Suprapubic skin (tissue), 4 donors: ENCODE measurements at regions not wholly inside any gene's neighbourhood (a gene's known extent, or its start where the extent isn't known, plus 50 kb on each side); places are given as distances from the start of the nearest gene placed in this dataset.

Experiments
- DNase-seq, 2 donors: peaks; one replicate each; pipeline ENCODE4 v3.0.0-alpha.2; 2019; ENCODE audit warnings: low spot score in 2 of 2
- H3K27ac ChIP-seq: fragments of 200-600 bp; sonication (generic); one replicate; pipeline ENCODE4 v1.5.1; 2019
- H3K27me3 ChIP-seq: fragments of 200-600 bp; sonication (generic); one replicate; pipeline ENCODE4 v1.5.1; 2019
- H3K36me3 ChIP-seq: fragments of 200-600 bp; sonication (generic); one replicate; pipeline ENCODE4 v1.5.1; 2019
- H3K4me1 ChIP-seq: fragments of 200-600 bp; sonication (generic); one replicate; pipeline ENCODE4 v1.5.1; 2019
- H3K4me3 ChIP-seq: fragments of 200-600 bp; sonication (generic); one replicate; pipeline ENCODE4 v1.5.1; 2019; ENCODE audit warnings: mild to moderate bottlenecking
- H3K9me3 ChIP-seq: fragments of 200-600 bp; sonication (generic); one replicate; pipeline ENCODE4 v1.5.1; 2019
- CTCF ChIP-seq, 2 donors: fragments of 200-600 bp in 1 of 2; fragments of 450-650 bp in 1 of 2; sonication (generic) in 1 of 2; IDR thresholded peaks; one replicate each; pipeline ENCODE4 v1.5.1; 2016 to 2019; ENCODE audit warnings: antibody characterized with exemption in 2 of 2, mild to moderate bottlenecking in 1 of 2, moderate library complexity in 1 of 2
- EP300 ChIP-seq: sonication (generic); formaldehyde crosslinking; IDR thresholded peaks from one replicate; pipeline ENCODE4 v1.6.1; 2017; ENCODE audit warnings: antibody characterized with exemption
- POLR2A ChIP-seq, 2 donors: fragments of 450-650 bp; IDR thresholded peaks; one replicate each; pipeline ENCODE4 v1.6.1; 2017; ENCODE audit warnings: antibody characterized with exemption in 2 of 2, mild to moderate bottlenecking in 2 of 2, moderate library complexity in 2 of 2
- POLR2AphosphoS5 ChIP-seq, 3 donors: sonication (generic); formaldehyde crosslinking; IDR thresholded peaks; one replicate each; pipeline ENCODE4 v1.6.1; 2017; ENCODE audit warnings: antibody characterized with exemption in 3 of 3
- WGBS: methylation state at CpG from one replicate; pipeline ENCODE4 v1.1.5; 2018; 5-methylcytosine and 5-hydroxymethylcytosine counted together

DNA sequence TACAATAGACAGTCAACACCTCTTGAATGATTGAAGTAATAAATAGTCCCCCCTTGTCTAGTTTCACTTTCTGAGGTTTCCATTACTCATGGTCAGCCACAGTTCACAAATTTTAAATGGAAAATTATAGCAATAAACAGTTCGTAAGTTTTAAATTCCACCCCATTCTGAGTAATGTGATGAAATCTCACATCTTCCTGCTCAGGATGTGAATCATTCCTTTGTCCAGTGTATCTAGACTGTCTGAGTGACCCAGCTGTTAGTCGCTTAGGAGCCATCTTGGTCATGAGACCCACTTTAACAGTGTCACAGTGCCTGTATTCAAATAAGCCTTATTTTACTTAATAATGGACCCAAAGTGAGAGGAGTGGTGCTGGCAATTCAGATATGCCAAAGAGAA, 311.6 kb upstream of the PRR16 start:
- H3K27me3 ChIP-seq = no peaks in the 10 kb centered on the region
- H3K36me3 ChIP-seq = no peaks in the 10 kb centered on the region
- no peak for DNase-seq
- no peak overlapping the region for H3K27ac ChIP-seq
- no peak overlapping the region for H3K4me3 ChIP-seq
- 71% methylated on average over 2 of the region's 2 CpGs for WGBS
- no peaks in the 10 kb centered on the region for H3K9me3 ChIP-seq
- no peaks in the 10 kb centered on the region for H3K4me1 ChIP-seq
- no peak for TF ChIP-seq CTCF (IDR thresholded peaks at IDR 0.05)
- no peak for TF ChIP-seq POLR2AphosphoS5 (IDR thresholded peaks at IDR 0.05)
- TF ChIP-seq EP300 = no peak

DNA sequence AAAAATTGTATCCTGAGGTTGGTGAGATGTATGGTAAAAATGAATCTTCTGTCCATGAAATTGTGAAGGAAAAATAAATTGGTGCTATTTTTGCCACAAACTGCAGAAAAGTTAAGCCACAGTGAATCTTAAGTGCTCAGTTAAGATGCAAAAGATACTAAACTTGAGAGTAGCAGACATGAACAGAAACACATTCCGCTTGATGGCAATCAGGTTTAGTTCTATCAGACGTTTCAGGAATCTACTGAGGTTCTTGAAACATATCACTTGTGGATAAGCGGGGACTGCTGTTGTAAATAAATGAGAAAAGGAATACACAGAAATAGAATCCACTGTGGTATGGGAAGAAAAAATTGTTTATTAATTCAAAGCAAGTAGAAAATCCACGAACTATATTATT, 311.2 kb upstream of the PRR16 start:
- Histone ChIP-seq H3K27me3 (no peaks in the 10 kb centered on the region), H3K27ac (no peak overlapping the region), H3K9me3 (no peaks in the 10 kb centered on the region), H3K4me3 (no peak overlapping the region), H3K36me3 (no peaks in the 10 kb centered on the region), H3K4me1 (no peaks in the 10 kb centered on the region)
- DNase-seq = no peak
- WGBS = 82% methylated on average over 4 of the region's 4 CpGs
- TF ChIP-seq POLR2AphosphoS5 (IDR thresholded peaks at IDR 0.05) (no peak), POLR2A (IDR thresholded peaks at IDR 0.05) (no peak), EP300 (no peak), CTCF (IDR thresholded peaks at IDR 0.05) (no peak)

DNA sequence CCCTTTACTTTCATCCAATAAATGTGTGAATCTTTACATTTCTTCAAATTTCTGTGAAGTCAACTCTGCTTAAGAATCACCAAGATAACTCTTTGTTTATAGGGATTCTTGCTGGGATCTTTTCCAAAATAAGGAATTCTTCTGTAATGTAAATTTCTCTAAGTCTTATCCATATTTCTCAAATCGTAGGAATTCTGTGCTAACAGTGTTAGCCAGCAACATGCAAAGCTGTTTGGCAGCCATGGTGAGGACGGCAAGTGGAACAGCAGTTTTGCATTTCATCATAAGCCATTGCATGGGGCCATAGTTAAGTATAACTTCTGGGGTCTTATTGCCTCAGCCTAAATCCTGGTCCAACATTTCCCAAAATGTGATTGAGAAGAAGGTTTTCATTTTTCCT, 310.5 kb upstream of the PRR16 start:
- no peaks in the 10 kb centered on the region for H3K36me3 ChIP-seq
- no peak overlapping the region for H3K4me3 ChIP-seq
- H3K4me1 ChIP-seq = no peaks in the 10 kb centered on the region
- no peaks in the 10 kb centered on the region for H3K9me3 ChIP-seq
- H3K27me3 ChIP-seq = no peaks in the 10 kb centered on the region
- DNase-seq = no peak
- TF ChIP-seq EP300 (no peak), POLR2AphosphoS5 (IDR thresholded peaks at IDR 0.05) (no peak), CTCF (IDR thresholded peaks at IDR 0.05) (no peak), POLR2A (IDR thresholded peaks at IDR 0.05) (no peak)
- no peak overlapping the region for H3K27ac ChIP-seq
- WGBS = 82% methylated on average over 2 of the region's 2 CpGs

DNA sequence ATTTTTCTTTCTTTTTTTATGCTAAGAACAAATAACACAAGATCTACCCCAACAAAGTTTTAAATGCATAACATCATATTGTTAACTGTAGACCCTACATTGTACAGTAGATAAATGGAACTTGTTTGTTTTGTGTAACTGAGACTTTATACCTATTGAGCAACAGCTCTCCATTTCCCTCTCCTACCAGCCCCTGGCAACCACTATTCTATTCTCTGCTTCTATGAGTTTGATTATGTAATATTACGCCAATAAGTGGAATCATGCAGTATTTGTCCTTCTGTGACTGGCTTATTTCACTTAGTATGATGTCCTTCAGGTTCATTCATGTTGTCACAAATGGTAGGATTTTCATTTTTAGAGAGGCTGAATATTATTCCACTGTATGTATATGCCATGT, 308.2 kb upstream of the PRR16 start:
- WGBS = 77% methylated on average over 1 of the region's 1 CpG
- TF ChIP-seq POLR2AphosphoS5 (IDR thresholded peaks at IDR 0.05) (no peak), EP300 (no peak), CTCF (IDR thresholded peaks at IDR 0.05) (no peak), POLR2A (IDR thresholded peaks at IDR 0.05) (no peak)

DNA sequence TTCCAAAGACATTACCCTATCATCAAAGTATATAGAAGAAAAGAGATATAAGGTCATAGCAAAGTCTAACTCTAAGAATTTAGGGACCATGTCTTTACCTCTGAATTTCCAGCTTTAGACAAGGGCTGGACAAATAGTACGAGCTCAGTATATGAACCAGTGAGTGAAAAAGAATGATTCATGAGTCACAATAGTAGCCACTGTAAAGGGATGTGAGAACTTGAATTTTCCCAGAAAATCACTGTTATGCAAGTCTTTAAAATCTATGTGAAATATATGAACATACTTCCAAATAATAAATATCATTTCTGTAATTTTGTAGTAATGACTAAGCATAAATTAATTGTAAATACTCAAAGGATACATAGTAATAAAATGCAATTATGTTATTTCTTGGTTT, 305.9 kb upstream of the PRR16 start:
- H3K27ac ChIP-seq = no peak overlapping the region
- no peaks in the 10 kb centered on the region for H3K4me1 ChIP-seq
- H3K27me3 ChIP-seq = no peaks in the 10 kb centered on the region
- H3K4me3 ChIP-seq = no peak overlapping the region
- no peaks in the 10 kb centered on the region for H3K36me3 ChIP-seq
- DNase-seq = no peak
- H3K9me3 ChIP-seq = no peaks in the 10 kb centered on the region
- TF ChIP-seq EP300 (no peak), POLR2A (IDR thresholded peaks at IDR 0.05) (no peak), POLR2AphosphoS5 (IDR thresholded peaks at IDR 0.05) (no peak), CTCF (IDR thresholded peaks at IDR 0.05) (no peak)
- WGBS = 80% methylated on average over 1 of the region's 1 CpG

More for the DNA sequence above, 308.2 kb upstream of the PRR16 start:
- no peaks in the 10 kb centered on the region for H3K4me1 ChIP-seq
- no peak overlapping the region for H3K4me3 ChIP-seq
- no peak for DNase-seq
- H3K9me3 ChIP-seq = no peaks in the 10 kb centered on the region
- H3K27ac ChIP-seq = no peak overlapping the region
- H3K36me3 ChIP-seq = no peaks in the 10 kb centered on the region
- H3K27me3 ChIP-seq = no peaks in the 10 kb centered on the region
